NB4 (cell line): ENCODE measurements at regions not wholly inside any gene's neighbourhood (a gene's known extent, or its start where the extent isn't known, plus 50 kb on each side); places are given as distances from the start of the nearest gene placed in this dataset.
A peak's percentile ranks its signal among the peaks of the same experiment; 100 is the strongest.

Source experiments
- DNase-seq: peaks from one replicate; pipeline ENCODE4 v3.0.0; 2010; ENCODE audit warnings: low read depth
- H3K4me3 ChIP-seq: one replicate; pipeline ENCODE4 v1.5.1; 2011; ENCODE audit warnings: mild to moderate bottlenecking, low read depth, low read length, moderate library complexity
- MYC ChIP-seq: IDR thresholded peaks from 2 replicates; pipeline ENCODE4 v1.6.1; 2011; ENCODE audit warnings: low read depth, low read length
- POLR2A ChIP-seq: IDR thresholded peaks from 2 replicates; pipeline ENCODE4 v1.6.1; 2011; ENCODE audit warnings: mild to moderate bottlenecking; ENCODE audit not compliant: insufficient read length; ENCODE audit errors: extremely low read depth
- TF ChIP-seq, protein P1 (sequence below): IDR thresholded peaks from one replicate; pipeline ENCODE4 v1.5.1; 2012; ENCODE audit warnings: low read depth, low read length
- TF ChIP-seq, protein P2 (sequence below): IDR thresholded peaks from 2 replicates; pipeline ENCODE4 v1.6.1; 2011; ENCODE audit warnings: low read depth, low read length

DNA sequence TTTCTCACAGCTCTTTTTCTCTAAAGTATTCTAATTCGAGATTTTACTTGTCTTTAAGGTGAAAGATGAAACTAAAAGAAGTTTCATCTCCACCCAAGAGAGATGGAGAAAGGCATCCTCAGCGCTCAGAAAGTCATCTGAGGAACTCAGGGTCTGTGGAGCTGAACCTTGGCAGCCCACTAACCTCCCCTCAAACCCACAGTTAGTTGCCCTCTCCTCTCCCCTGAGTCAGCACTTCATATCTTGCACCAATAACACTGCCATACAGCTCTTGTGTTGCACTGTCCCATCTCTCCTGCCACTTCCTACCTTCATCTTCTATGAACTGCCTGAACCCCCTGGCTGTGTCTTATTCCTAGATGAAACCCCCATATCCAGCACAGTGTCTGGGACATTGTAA is 184.8 kb downstream of the RAB28 start:
- no peak overlapping the region for H3K4me3 ChIP-seq
- TF ChIP-seq MYC = no peak
- no peak for DNase-seq

DNA sequence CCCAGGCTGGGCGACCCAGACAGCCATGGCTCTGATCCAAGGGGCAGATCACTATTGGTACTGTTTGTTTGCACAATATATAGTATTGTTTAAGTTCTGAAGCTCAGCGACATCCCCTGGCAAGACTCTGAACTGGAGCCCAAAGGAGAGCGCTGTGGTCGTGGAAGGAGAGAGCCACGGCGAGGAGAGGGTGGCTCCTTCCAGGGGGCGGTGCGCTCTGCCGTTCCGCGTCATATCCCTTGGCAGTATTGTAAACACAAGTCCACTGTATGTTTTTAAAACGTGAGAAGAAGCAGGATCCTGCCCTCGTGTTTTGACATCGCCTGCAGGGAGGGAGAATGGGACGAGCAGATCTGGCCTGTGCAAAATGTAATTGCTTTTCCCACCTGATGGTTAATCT is 185.5 kb downstream of the RAB28 start:
- DNase-seq = no peak
- no peak overlapping the region for H3K4me3 ChIP-seq

DNA sequence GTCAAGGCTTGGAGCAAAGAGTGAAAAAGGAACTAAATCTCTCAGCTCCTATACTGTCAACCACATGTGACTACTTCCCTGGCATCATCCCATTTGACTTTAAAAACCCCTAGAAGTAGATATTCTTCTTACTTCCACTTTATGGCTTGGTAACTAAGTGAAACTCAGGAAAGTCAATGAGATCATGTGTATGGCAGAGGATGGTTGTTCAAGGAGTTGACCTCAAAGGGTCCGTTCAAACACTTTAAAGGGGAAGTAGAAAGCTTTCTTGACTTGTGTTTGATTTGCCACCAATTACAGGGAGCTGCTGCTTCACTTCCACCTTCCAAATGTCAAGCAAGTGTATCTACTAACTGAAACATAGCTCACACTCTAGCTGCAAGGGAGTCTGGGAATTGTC is 187.2 kb downstream of the RAB28 start:
- H3K4me3 ChIP-seq = no peak overlapping the region
- DNase-seq = peak; percentile 32
- TF ChIP-seq POLR2A (no peak), MYC (no peak)
- TF ChIP-seq, protein P1, sequence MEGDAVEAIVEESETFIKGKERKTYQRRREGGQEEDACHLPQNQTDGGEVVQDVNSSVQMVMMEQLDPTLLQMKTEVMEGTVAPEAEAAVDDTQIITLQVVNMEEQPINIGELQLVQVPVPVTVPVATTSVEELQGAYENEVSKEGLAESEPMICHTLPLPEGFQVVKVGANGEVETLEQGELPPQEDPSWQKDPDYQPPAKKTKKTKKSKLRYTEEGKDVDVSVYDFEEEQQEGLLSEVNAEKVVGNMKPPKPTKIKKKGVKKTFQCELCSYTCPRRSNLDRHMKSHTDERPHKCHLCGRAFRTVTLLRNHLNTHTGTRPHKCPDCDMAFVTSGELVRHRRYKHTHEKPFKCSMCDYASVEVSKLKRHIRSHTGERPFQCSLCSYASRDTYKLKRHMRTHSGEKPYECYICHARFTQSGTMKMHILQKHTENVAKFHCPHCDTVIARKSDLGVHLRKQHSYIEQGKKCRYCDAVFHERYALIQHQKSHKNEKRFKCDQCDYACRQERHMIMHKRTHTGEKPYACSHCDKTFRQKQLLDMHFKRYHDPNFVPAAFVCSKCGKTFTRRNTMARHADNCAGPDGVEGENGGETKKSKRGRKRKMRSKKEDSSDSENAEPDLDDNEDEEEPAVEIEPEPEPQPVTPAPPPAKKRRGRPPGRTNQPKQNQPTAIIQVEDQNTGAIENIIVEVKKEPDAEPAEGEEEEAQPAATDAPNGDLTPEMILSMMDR = no peak
- TF ChIP-seq, protein P2, sequence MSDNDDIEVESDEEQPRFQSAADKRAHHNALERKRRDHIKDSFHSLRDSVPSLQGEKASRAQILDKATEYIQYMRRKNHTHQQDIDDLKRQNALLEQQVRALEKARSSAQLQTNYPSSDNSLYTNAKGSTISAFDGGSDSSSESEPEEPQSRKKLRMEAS = no peak

More for the DNA sequence above, 185.5 kb downstream of the RAB28 start:
- TF ChIP-seq, protein P2 = no peak
- TF ChIP-seq, protein P1 = no peak
- TF ChIP-seq POLR2A = no peak
- TF ChIP-seq MYC = no peak

DNA sequence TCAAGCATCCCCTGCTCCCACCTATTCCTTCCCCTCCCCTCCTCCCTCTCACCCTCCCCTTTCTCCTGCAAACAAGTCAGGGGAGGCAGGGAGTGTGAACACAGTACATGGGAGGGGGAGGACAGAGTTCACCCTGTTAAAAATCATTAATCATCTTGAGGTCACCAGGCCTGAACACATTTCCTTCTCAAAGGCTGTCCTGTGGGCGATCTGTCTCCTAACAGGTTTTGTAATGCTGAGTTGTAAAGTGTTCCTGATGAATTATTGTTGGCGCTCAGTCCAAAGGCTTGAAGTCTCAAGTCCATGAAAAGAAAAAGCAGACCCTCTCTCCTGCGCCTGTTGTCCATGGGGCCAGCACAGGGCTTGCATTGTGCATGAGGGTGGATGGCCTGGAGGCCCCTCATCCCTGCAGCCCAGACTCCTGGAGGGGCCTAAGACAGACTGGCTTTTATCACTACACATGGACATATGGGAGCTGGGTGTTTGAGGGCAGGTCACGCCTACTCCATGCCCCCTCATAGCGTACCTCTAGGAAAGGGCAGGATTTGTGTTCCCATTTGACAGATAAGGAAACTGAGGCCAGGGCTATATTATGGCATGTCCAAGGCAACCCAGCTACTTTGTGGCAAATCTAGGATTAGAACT is 189.1 kb downstream of the RAB28 start:
- TF ChIP-seq MYC (no peak), POLR2A (no peak)
- TF ChIP-seq, protein P2 = no peak
- H3K4me3 ChIP-seq = no peak overlapping the region
- DNase-seq = no peak

DNA sequence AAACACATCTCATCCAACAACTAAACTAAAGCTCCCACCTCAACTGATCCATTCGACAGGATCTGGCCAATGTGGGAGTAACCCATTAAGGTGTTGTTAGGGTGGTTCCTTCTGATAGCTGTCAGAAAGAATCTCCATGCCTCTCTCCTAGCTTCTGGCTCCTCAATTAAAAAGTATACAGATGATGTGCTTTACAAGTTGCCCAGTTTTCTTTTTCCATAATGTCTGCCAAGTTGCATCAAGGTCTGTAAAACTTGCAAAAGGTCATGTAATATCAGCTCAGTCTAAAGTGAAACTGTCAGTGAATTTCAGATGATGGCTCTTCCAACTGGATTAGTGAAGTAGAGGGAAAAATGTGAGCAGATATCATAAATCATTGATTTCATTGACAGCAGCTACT is 191.8 kb downstream of the RAB28 start:
- no peak overlapping the region for H3K4me3 ChIP-seq
- TF ChIP-seq POLR2A (no peak), MYC (no peak)
- TF ChIP-seq, protein P2 = no peak
- TF ChIP-seq, protein P1 = no peak
- DNase-seq = no peak

DNA sequence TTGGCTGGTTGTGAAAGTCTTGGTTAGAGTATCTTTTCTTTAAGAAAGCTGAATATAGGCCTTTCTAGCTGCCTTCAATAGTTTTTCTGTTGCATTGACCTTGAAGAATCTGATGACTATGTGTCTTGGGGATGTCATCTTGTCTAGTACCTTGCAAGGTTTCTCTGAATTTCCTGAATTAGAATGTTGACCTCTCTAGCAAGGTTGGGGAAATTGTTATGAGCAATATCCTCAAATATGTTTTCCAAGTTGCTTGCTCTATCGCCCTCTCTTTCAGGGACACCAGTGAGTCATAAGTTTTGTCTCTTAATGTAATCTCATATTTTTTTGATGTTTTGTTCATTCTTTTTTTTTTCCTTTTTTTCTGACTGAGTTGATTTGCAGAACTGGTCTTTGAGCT is 194.7 kb downstream of the RAB28 start:
- DNase-seq = no peak
- H3K4me3 ChIP-seq = no peak overlapping the region
- TF ChIP-seq, protein P1 = no peak
- TF ChIP-seq POLR2A (no peak), MYC (no peak)
- TF ChIP-seq, protein P2 = no peak

DNA sequence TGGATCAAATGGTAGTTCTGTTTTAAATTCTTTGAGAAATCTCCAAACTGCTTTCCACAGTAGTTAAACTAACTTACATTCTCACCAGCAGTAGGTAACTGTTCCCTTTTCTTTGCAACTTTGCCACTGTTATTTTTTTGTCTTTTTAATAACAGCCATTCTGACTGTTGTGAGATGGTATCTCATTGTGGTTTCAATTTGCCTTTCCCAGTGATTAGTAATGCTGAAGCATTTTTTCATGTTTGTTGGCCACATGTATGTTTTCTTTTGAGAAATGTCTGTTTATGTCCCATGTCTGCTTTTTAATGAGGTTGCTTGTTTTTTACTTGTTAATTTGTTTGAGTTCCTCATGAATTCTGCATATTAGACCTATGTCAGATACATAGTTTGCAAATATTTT is 198.8 kb downstream of the RAB28 start:
- H3K4me3 ChIP-seq = no peak overlapping the region
- no peak for DNase-seq
- TF ChIP-seq, protein P1 = no peak
- TF ChIP-seq, protein P2 = no peak
- no peak for TF ChIP-seq MYC
- TF ChIP-seq POLR2A = no peak
